Fibroblast of villous mesenchyme (primary cell): ENCODE measurements at regions not wholly inside any gene's neighbourhood (a gene's known extent, or its start where the extent isn't known, plus 50 kb on each side); places are given as distances from the start of the nearest gene placed in this dataset.
"Not testable (repeated sequence)": the region's sequence is repeated elsewhere in the genome, so short reads cannot be mapped to it uniquely, and the experiment has no call there.

Source experiments
- DNase-seq: peaks from one replicate; pipeline ENCODE4 v3.0.0-alpha.2; 2010; ENCODE audit warnings: low read depth
- H3K4me3 ChIP-seq: 2 replicates; pipeline ENCODE4 v1.5.1; 2011; ENCODE audit warnings: low read depth, mild to moderate bottlenecking, low read length
- CTCF ChIP-seq: IDR thresholded peaks from 2 replicates; pipeline ENCODE4 v1.5.1; 2012; ENCODE audit warnings: low read depth, mild to moderate bottlenecking, low read length; ENCODE audit not compliant: insufficient read depth

DNA sequence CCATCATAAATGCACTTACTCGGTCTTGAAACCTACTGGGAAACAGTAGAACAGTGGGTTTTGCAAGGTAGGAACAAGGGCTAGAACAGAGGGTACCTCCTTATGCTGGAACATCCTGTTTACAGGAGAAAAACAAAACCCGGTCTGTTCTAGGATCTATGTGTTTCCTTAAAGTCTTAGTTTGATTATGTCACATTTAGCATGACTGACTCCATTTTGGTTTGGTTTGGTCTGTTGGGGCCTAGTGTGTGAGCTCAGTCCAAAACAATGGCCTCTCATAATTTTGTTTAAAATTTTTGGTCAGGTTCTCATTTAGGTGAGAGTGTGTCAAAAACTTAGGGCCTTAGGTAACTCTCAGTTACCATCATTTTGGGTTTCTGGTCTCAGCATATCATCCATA lies 96.3 kb upstream of the TRIM24 start:
- no peak overlapping the region for H3K4me3 ChIP-seq
- TF ChIP-seq CTCF, result no peak
- no peak for DNase-seq

GRCh38 chr7:138366137-138366536 lies 93.9 kb upstream of the TRIM24 start:
- DNase-seq, H3K4me3 ChIP-seq: not testable (repeated sequence)

GRCh38 chr7:138366676-138367075 lies 93.4 kb upstream of the TRIM24 start:
- H3K4me3 ChIP-seq, DNase-seq: not testable (repeated sequence)

DNA sequence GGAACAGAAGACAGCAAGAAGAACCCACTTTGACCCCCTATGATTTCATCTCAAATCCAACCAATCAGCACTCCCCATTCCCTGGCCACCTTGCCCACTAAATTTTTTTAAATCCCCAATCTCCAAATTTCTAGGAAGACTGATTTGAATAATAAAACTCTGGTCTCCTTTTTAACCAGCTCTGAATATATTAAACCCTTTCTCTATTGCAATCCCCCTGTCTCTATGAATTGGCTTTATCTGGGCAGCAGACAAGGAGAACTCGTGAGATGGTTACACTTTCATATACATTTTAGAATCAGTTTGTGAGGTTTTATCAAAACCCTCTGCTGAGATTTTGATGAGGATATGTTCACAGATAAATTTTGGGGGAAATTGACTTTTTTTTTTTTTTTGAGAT lies 90.3 kb upstream of the TRIM24 start:
- no peak overlapping the region for H3K4me3 ChIP-seq
- DNase-seq, result no peak
- TF ChIP-seq CTCF, result no peak

- TF ChIP-seq CTCF, result no peak
- H3K4me3 ChIP-seq, result no peak overlapping the region
- no peak for DNase-seq
Observed at GRCh38 chr7:138370956-138371355, 89.1 kb upstream of the TRIM24 start.

DNA sequence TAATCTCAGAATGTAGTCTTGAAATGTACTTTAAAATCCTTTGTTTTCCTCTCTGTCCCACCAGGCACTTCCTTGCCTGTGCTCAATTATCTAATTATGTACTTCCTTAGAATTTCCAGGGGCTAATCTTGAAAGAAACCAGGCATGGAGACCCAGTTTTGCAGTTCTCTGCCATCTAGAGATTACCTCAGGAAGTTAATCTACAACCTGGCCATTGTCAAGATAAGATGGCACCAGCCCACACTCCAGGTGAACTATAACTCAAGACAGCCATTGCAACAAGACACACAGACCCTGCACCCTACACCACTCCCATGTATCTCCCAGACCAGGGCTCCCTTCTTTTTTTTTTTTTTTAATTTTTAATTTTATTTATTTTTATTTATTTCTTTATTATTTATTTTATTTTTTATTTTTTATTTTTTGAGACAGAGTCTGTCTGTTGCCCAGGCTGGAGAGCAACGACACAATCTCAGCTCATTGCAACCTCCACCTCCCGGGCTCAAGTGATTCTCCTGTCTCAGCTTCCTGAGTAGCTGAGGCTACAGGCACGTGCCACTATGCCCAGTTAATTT lies 85.9 kb upstream of the TRIM24 start:
- no peak overlapping the region for H3K4me3 ChIP-seq
- TF ChIP-seq CTCF, result no peak
- DNase-seq, result no peak

- TF ChIP-seq CTCF, result no peak
- DNase-seq, result no peak
- H3K4me3 ChIP-seq, result no peak overlapping the region
Observed at GRCh38 chr7:138377306-138377705, 82.8 kb upstream of the TRIM24 start.

DNA sequence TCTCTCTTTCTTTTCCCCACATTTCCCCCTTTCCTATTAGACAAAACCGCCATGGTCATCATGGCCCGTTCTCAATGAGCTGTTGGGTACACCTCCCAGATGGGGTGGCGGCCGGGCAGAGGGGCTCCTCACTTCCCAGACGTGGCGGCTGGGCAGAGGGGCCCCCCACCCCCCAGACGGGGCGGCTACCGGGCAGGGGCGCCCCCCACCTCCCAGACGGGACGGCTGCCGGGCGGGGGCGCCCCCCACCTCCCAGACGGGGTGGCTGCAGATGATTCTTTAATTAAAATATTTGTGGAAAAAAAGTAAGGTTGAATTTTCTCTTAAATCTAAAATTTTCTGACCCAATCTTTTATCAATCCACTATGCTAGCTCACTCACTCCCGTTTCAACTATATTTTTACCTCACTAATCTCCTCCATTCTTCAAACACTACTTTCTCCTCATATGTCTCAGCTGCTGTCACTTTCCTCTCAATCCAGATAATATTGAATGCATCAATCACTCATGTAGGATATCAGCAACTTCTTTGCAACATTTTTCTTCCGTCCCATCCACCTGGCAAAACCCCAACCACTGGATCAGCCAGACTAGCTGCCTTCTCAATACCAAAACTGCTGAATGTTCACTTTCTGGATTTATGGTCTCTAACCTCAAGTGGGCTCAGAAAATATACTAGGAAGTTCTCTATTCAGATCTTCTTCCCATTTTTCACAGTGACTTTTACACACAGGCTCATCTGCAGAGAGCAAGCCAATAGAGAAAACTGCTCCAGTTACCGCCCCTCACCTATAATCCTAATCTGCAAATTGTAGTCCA lies 81.1 kb upstream of the TRIM24 start:
- DNase-seq, result no peak
- H3K4me3 ChIP-seq, result no peak overlapping the region
- no peak for TF ChIP-seq CTCF
